HepG2 (cell line): ENCODE measurements at regions not wholly inside any gene's neighbourhood (a gene's known extent, or its start where the extent isn't known, plus 50 kb on each side); places are given as distances from the start of the nearest gene placed in this dataset.

Source experiments
- ATAC-seq: fragments of 200-7000 bp; cut with Tn5 transposase; 3 replicates; pipeline ENCODE4 v1.9.1; 2020; ENCODE audit warnings: mild to moderate bottlenecking, moderate library complexity
- BruUV-seq: library from RNA; stranded (reverse); fragments of 400-500 nt; replicated peaks from 2 replicates; lab custom pipeline; 2021; lab: Mats Ljungman, UMichigan
- CTCF ChIA-PET: fragments of 300-600 bp; formaldehyde crosslinking; extraction: SDS; loops from one replicate; lab custom pipeline; 2021; ENCODE audit warnings: low total read pairs, inconsistent platforms, low intra/inter-chr PET ratio; lab: Yijun Ruan, JAX
- POLR2A ChIA-PET: fragments of 350-600 bp; sonication (Branson Sonifier 250); formaldehyde crosslinking; loops from one replicate; lab custom pipeline; 2020; ENCODE audit warnings: antibody characterized with exemption, inconsistent platforms; lab: Yijun Ruan, JAX
- DNase-seq: peaks from one replicate; pipeline ENCODE4 v3.0.0-alpha.2; 2015; ENCODE audit warnings: low spot score
- FAIRE-seq: peaks from 3 replicates; lab custom pipeline; 2011; peaks lifted over from hg19 to GRCh38; lab: Jason Lieb, UNC
- H2AFZ ChIP-seq: one replicate; pipeline ENCODE4 v1.6.1; 2011; ENCODE audit warnings: low read length, inconsistent platforms
- H3K27ac ChIP-seq: fragments of 300-600 bp; 3 replicates; pipeline ENCODE4 v1.8.0; 2011; ENCODE audit warnings: mixed run types, mild to moderate bottlenecking, mixed read lengths, low read length, inconsistent platforms; ENCODE audit not compliant: insufficient read depth; ENCODE audit errors: extremely low read length
- H3K27me3 ChIP-seq, 2 experiments: fragments of 200-600 bp in 1 of 2; 2 replicates in 1 of 2; 3 replicates in 1 of 2; pipeline versions ENCODE4 v1.6.0 to v1.8.0; 2011; ENCODE audit warnings: low read length in 2 of 2, mild to moderate bottlenecking in 2 of 2, moderate library complexity in 2 of 2, inconsistent platforms in 1 of 2; ENCODE audit not compliant: insufficient read depth in 2 of 2, control insufficient read depth in 1 of 2
- H3K36me3 ChIP-seq, 2 experiments: fragments of 200-600 bp in 1 of 2; replicated peaks in 1 of 2; 2 replicates in 1 of 2; 3 replicates in 1 of 2; pipeline versions ENCODE4 v1.5.1 to v1.8.0; 2011; ENCODE audit warnings: low read length in 2 of 2, inconsistent platforms in 1 of 2; ENCODE audit not compliant: insufficient read depth in 2 of 2, control insufficient read depth in 1 of 2
- H3K4me1 ChIP-seq: 2 replicates; pipeline ENCODE4 v1.5.1; 2012; ENCODE audit warnings: low read length, inconsistent platforms; ENCODE audit not compliant: insufficient read depth
- H3K4me2 ChIP-seq: 2 replicates; pipeline ENCODE4 v1.6.0; 2011; ENCODE audit warnings: low read depth, low read length, inconsistent platforms
- H3K4me3 ChIP-seq, 3 experiments: fragments of 200-600 bp in 1 of 3; sonication (generic), shearing (Covaris generic) in 1 of 3; replicated peaks in 1 of 3; 2 replicates each; pipeline ENCODE4 v1.5.1; 2011 to 2016; ENCODE audit warnings: low read length in 3 of 3, inconsistent platforms in 2 of 3, low read depth in 2 of 3, mild to moderate bottlenecking in 2 of 3, control low read depth in 1 of 3, mixed read lengths in 1 of 3; ENCODE audit not compliant: insufficient read depth in 1 of 3
- H3K79me2 ChIP-seq: one replicate; pipeline ENCODE4 v1.6.1; 2011; ENCODE audit warnings: low read length, inconsistent platforms; ENCODE audit not compliant: insufficient read depth
- H3K9ac ChIP-seq: 2 replicates; pipeline ENCODE4 v1.6.0; 2011; ENCODE audit warnings: mild to moderate bottlenecking, low read depth, low read length, inconsistent platforms; ENCODE audit not compliant: insufficient read depth
- H3K9me3 ChIP-seq: 2 replicates; pipeline ENCODE4 v1.5.1; 2012; ENCODE audit warnings: mild to moderate bottlenecking, low read length
- H4K20me1 ChIP-seq: 2 replicates; pipeline ENCODE4 v1.6.0; 2011; ENCODE audit warnings: inconsistent platforms, mild to moderate bottlenecking, low read length, moderate library complexity; ENCODE audit not compliant: insufficient read depth
- CC2D1A ChIP-seq: sonication (generic); formaldehyde crosslinking; IDR thresholded peaks from 2 replicates; pipeline ENCODE4 v1.8.1; 2023; ENCODE audit warnings: mild to moderate bottlenecking, missing genetic modification reagents
- FOXK2 ChIP-seq: fragments of 450-650 bp; IDR thresholded peaks from 2 replicates; pipeline ENCODE4 v1.6.1; 2016
- KLF11 ChIP-seq: IDR thresholded peaks from 2 replicates; pipeline ENCODE4 v1.6.1; 2016; ENCODE audit warnings: missing compliant biosample characterization
- KLF12 ChIP-seq: sonication (generic); formaldehyde crosslinking; IDR thresholded peaks from 2 replicates; pipeline ENCODE4 v1.4.0; 2020; ENCODE audit warnings: missing genetic modification reagents, borderline replicate concordance
- MNT ChIP-seq: fragments of 450-650 bp; IDR thresholded peaks from 2 replicates; pipeline ENCODE4 v1.6.1; 2016
- NAIF1 ChIP-seq: sonication (generic); formaldehyde crosslinking; IDR thresholded peaks from 2 replicates; pipeline ENCODE4 v1.5.0; 2020; ENCODE audit warnings: mild to moderate bottlenecking, missing genetic modification reagents, borderline replicate concordance
- SOX5 ChIP-seq: IDR thresholded peaks from 2 replicates; pipeline ENCODE4 v1.6.1; 2016; ENCODE audit warnings: borderline replicate concordance
- TBX2 ChIP-seq: sonication (generic); formaldehyde crosslinking; IDR thresholded peaks from 2 replicates; pipeline ENCODE4 v1.5.0; 2020; ENCODE audit warnings: missing genetic modification reagents, mild to moderate bottlenecking, borderline replicate concordance
- ZMYM3 ChIP-seq: sonication (generic); formaldehyde crosslinking; IDR thresholded peaks from 2 replicates; pipeline ENCODE4 v1.5.1; 2020; ENCODE audit warnings: mild to moderate bottlenecking, missing genetic modification reagents
- ZNF138 ChIP-seq: sonication (generic); formaldehyde crosslinking; IDR thresholded peaks from 2 replicates; pipeline ENCODE4 v1.5.0; 2020; ENCODE audit warnings: mild to moderate bottlenecking, low read depth, missing genetic modification reagents
- ZNF224 ChIP-seq: sonication (generic); formaldehyde crosslinking; IDR thresholded peaks from 2 replicates; pipeline ENCODE4 v1.5.0; 2020; ENCODE audit warnings: mild to moderate bottlenecking, missing genetic modification reagents
- ZNF256 ChIP-seq: sonication (generic); formaldehyde crosslinking; conservative IDR thresholded peaks from 2 replicates; pipeline ENCODE4 v1.4.0; 2020; ENCODE audit warnings: missing genetic modification reagents
- ZNF296 ChIP-seq: sonication (generic); formaldehyde crosslinking; conservative IDR thresholded peaks from 2 replicates; pipeline ENCODE4 v1.5.0; 2020; ENCODE audit warnings: mild to moderate bottlenecking, missing genetic modification reagents
- ZNF33B ChIP-seq: sonication (generic); formaldehyde crosslinking; IDR thresholded peaks from 2 replicates; pipeline ENCODE4 v1.5.1; 2020; ENCODE audit warnings: mild to moderate bottlenecking, missing genetic modification reagents
- ZNF556 ChIP-seq: sonication (generic); formaldehyde crosslinking; IDR thresholded peaks from 2 replicates; pipeline ENCODE4 v1.4.0; 2020; ENCODE audit warnings: mild to moderate bottlenecking, missing genetic modification reagents, borderline replicate concordance
- ZNF598 ChIP-seq: sonication (generic); formaldehyde crosslinking; IDR thresholded peaks from 2 replicates; pipeline ENCODE4 v1.5.1; 2020; ENCODE audit warnings: mild to moderate bottlenecking, missing genetic modification reagents, borderline replicate concordance
- WGBS: methylation state at CpG from one replicate; pipeline ENCODE4 v1.1.6; 2017; ENCODE audit warnings: low lambda C conversion rate; 5-methylcytosine and 5-hydroxymethylcytosine counted together
- in situ Hi-C: cut with HindIII; loops from 2 replicates; pipeline ENCODE4 v1.10.0; 2017; ENCODE audit warnings: low pct_unique_long_range_greater_than_20kb; ENCODE audit not compliant: extremely low pct_ligation_motif_present
- intact Hi-C: fragments of 100-400 bp; cut with micrococcal nuclease; formaldehyde crosslinking; loops from one replicate; pipeline ENCODE4 v1.10.0; 2022; ENCODE audit not compliant: unreplicated experiment
- TF ChIP-seq, protein P1 (sequence below): sonication (generic); formaldehyde crosslinking; IDR thresholded peaks from 2 replicates; pipeline ENCODE4 v1.9.0; 2022; ENCODE audit warnings: low read depth, missing genetic modification reagents

- Histone ChIP-seq H3K9ac (no peak overlapping the region), H3K4me2 (no peak overlapping the region), H3K9me3 (no peaks in the 10 kb centered on the region), H3K36me3 (no peaks in the 10 kb centered on the region), H3K4me3 (no peak overlapping the region)
- TF ChIP-seq NAIF1, result no peak
- no peak for TF ChIP-seq CC2D1A (CRISPR knock-in tag)
- TF ChIP-seq, protein P1, sequence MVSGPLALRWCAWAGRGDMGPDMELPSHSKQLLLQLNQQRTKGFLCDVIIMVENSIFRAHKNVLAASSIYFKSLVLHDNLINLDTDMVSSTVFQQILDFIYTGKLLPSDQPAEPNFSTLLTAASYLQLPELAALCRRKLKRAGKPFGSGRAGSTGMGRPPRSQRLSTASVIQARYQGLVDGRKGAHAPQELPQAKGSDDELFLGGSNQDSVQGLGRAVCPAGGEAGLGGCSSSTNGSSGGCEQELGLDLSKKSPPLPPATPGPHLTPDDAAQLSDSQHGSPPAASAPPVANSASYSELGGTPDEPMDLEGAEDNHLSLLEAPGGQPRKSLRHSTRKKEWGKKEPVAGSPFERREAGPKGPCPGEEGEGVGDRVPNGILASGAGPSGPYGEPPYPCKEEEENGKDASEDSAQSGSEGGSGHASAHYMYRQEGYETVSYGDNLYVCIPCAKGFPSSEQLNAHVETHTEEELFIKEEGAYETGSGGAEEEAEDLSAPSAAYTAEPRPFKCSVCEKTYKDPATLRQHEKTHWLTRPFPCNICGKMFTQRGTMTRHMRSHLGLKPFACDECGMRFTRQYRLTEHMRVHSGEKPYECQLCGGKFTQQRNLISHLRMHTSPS (CRISPR knock-in tag), result no peak
- no peak for TF ChIP-seq TBX2 (CRISPR knock-in tag)
- no peak for TF ChIP-seq ZNF296
- no peak for TF ChIP-seq ZNF33B (CRISPR knock-in tag)
- no peak for TF ChIP-seq ZNF224 (CRISPR knock-in tag)
- no peak for TF ChIP-seq KLF12 (CRISPR knock-in tag)
- TF ChIP-seq FOXK2, result no peak
- TF ChIP-seq ZMYM3, result no peak
- no peak for TF ChIP-seq ZNF556 (CRISPR knock-in tag)
- no peak for TF ChIP-seq ZNF598 (CRISPR knock-in tag)
- TF ChIP-seq KLF11 (CRISPR knock-in tag), result no peak
- no peak for TF ChIP-seq ZNF256
- TF ChIP-seq ZNF138 (CRISPR knock-in tag), result no peak
- no peak for TF ChIP-seq MNT
- no peak for TF ChIP-seq SOX5 (CRISPR knock-in tag)
- TF ChIP-seq, all 625 proteins: peak for 0
- Histone ChIP-seq H3K79me2 (no peaks in the 10 kb centered on the region), H3K27ac (no peak overlapping the region), H2AFZ (no peak overlapping the region), H3K27me3 (peaks cover 0 to 4% of the 10 kb centered on the region in 2 experiments; a peak in 1 of 5 replicates), H4K20me1 (no peaks in the 10 kb centered on the region), H3K4me1 (no peaks in the 10 kb centered on the region)
- DNase-seq (no peak), FAIRE-seq (no peak), ATAC-seq (no peak)
- no TSS peak for BruUV-seq
- intact Hi-C loops, result no loop called here
- in situ Hi-C loops, result no loop called here
- ChIA-PET POLR2A (no interaction called here), CTCF (no interaction called here)
- 17% methylated on average over 8 of the region's 8 CpGs for WGBS
These were observed 167.1 kb upstream of the KIAA1217 start for GRCh38 chr10:24041834-24042233.
